K562 (cell line): ENCODE measurements at regions not wholly inside any gene's neighbourhood (a gene's known extent, or its start where the extent isn't known, plus 50 kb on each side); places are given as distances from the start of the nearest gene placed in this dataset.

Source experiments
- CREM ChIP-seq: IDR thresholded peaks from 2 replicates; pipeline ENCODE4 v1.6.1; 2014; ENCODE audit warnings: antibody characterized with exemption, low read depth
- HDGF ChIP-seq: fragments of 450-650 bp; IDR thresholded peaks from 2 replicates; pipeline ENCODE4 v1.6.1; 2016
- HIVEP1 ChIP-seq: fragments of 250-450 bp; sonication (Bioruptor Pico); IDR thresholded peaks from 2 replicates; pipeline ENCODE4 v1.4.0; 2020; ENCODE audit warnings: mild to moderate bottlenecking
- L3MBTL2 ChIP-seq: fragments of 450-650 bp; IDR thresholded peaks from 2 replicates; pipeline ENCODE4 v1.6.1; 2016; ENCODE audit warnings: mild to moderate bottlenecking, moderate library complexity
- MAFF ChIP-seq: IDR thresholded peaks from 2 replicates; pipeline ENCODE4 v1.6.1; 2012; ENCODE audit warnings: low read length, improper control_type of control experiment
- MAX ChIP-seq: sonication (generic); formaldehyde crosslinking; IDR thresholded peaks from 2 replicates; pipeline ENCODE4 v1.9.0; 2022; ENCODE audit warnings: mild to moderate bottlenecking, missing genetic modification reagents
- RBM39 ChIP-seq: fragments of 200-400 bp; formaldehyde crosslinking; optimal IDR thresholded peaks from 2 replicates; pipeline ENCODE3; 2018; ENCODE audit warnings: low read depth, low read length
- TCF7 ChIP-seq: sonication (generic); IDR thresholded peaks from 2 replicates; pipeline ENCODE4 v1.6.1; 2016; ENCODE audit warnings: antibody characterized with exemption, borderline replicate concordance
- TEAD2 ChIP-seq: fragments of 450-650 bp; IDR thresholded peaks from 2 replicates; pipeline ENCODE4 v1.6.1; 2016; ENCODE audit warnings: missing genetic modification characterization, control low read depth, missing compliant biosample characterization
- TGIF2 ChIP-seq: sonication (generic); formaldehyde crosslinking; IDR thresholded peaks from 2 replicates; pipeline ENCODE4 v1.8.1; 2022; ENCODE audit warnings: mild to moderate bottlenecking, missing genetic modification reagents, moderate library complexity
- ZFP36 ChIP-seq: fragments of 150-350 bp; IDR thresholded peaks from 2 replicates; pipeline ENCODE4 v1.6.1; 2018; ENCODE audit warnings: low read length, low read depth; ENCODE audit not compliant: partially characterized antibody
- ZNF24 ChIP-seq: fragments of 450-650 bp; IDR thresholded peaks from 2 replicates; pipeline ENCODE4 v1.6.1; 2016

GRCh38 chr3:171531716-171532115 is 71.5 kb upstream of the TNIK start:
- TF ChIP-seq CREM (no peak), L3MBTL2 (no peak), TEAD2 (tag) (no peak), RBM39 (no peak), ZFP36 (no peak), MAFF (no peak), ZNF24 (no peak), HDGF (no peak), TCF7 (no peak), MAX (CRISPR knock-in tag) (no peak), HIVEP1 (CRISPR knock-in tag) (no peak), TGIF2 (CRISPR knock-in tag) (no peak)
